Testis (tissue), 2 donors: ENCODE measurements at regions not wholly inside any gene's neighbourhood (a gene's known extent, or its start where the extent isn't known, plus 50 kb on each side); places are given as distances from the start of the nearest gene placed in this dataset.

Experiments
- POLR2A ChIP-seq: fragments of 450-650 bp; IDR thresholded peaks from one replicate; pipeline ENCODE4 v1.6.1; 2017; ENCODE audit warnings: antibody characterized with exemption, mild to moderate bottlenecking, moderate library complexity
- TF ChIP-seq, protein P1 (sequence below), 3 experiments: fragments of 450-650 bp in 2 of 3; fragments of 200-600 bp in 1 of 3; sonication (generic) in 1 of 3; IDR thresholded peaks; one replicate each; pipeline ENCODE4 v1.5.1; 2016 to 2019; ENCODE audit warnings: antibody characterized with exemption in 3 of 3, mild to moderate bottlenecking in 2 of 3, moderate library complexity in 1 of 3

GRCh38 chr17:5950878-5951277, 119.3 kb upstream of the WSCD1 start:
- TF ChIP-seq, protein P1, sequence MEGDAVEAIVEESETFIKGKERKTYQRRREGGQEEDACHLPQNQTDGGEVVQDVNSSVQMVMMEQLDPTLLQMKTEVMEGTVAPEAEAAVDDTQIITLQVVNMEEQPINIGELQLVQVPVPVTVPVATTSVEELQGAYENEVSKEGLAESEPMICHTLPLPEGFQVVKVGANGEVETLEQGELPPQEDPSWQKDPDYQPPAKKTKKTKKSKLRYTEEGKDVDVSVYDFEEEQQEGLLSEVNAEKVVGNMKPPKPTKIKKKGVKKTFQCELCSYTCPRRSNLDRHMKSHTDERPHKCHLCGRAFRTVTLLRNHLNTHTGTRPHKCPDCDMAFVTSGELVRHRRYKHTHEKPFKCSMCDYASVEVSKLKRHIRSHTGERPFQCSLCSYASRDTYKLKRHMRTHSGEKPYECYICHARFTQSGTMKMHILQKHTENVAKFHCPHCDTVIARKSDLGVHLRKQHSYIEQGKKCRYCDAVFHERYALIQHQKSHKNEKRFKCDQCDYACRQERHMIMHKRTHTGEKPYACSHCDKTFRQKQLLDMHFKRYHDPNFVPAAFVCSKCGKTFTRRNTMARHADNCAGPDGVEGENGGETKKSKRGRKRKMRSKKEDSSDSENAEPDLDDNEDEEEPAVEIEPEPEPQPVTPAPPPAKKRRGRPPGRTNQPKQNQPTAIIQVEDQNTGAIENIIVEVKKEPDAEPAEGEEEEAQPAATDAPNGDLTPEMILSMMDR (IDR thresholded peaks at IDR 0.05) = no peak
- no peak for TF ChIP-seq POLR2A
